CD4-positive, alpha-beta T cell (primary cell): ENCODE measurements at regions not wholly inside any gene's neighbourhood (a gene's known extent, or its start where the extent isn't known, plus 50 kb on each side); places are given as distances from the start of the nearest gene placed in this dataset.

ENCODE experiments used
- ATAC-seq: fragments of 200-7000 bp; cut with Tn5 transposase; one replicate; pipeline ENCODE4 v1.10.0; 2022; ENCODE audit warnings: mild to moderate bottlenecking; ENCODE audit not compliant: poor library complexity
- CTCF ChIA-PET: fragments of 350-600 bp; sonication (Branson Sonifier 250); formaldehyde crosslinking; loops from one replicate; lab custom pipeline; 2021; ENCODE audit warnings: antibody characterized with exemption, inconsistent platforms; lab: Charles Lee
- POLR2A ChIA-PET: fragments of 350-600 bp; sonication (Branson Sonifier 250); formaldehyde crosslinking; loops from one replicate; lab custom pipeline; 2021; ENCODE audit warnings: antibody characterized with exemption, inconsistent platforms; lab: Charles Lee
- DNase-seq, 14 experiments: peaks; one replicate each; pipeline ENCODE4 v3.0.0-alpha.2; 2013 to 2020; ENCODE audit warnings: mixed read lengths in 2 of 14
- H3K27ac ChIP-seq, 2 donors: one replicate each; pipeline versions ENCODE4 v1.5.1 to v1.7.0; 2013; ENCODE audit warnings: low read length in 2 of 2, low read depth in 1 of 2, mild to moderate bottlenecking in 1 of 2
- H3K27me3 ChIP-seq, 2 experiments: 1 replicate in 1 of 2; 2 replicates in 1 of 2; pipeline versions ENCODE4 v1.6.1 to v1.7.0; 2013; ENCODE audit warnings: low read length in 2 of 2, control low read depth in 1 of 2, mild to moderate bottlenecking in 1 of 2, moderate library complexity in 1 of 2; ENCODE audit not compliant: insufficient read depth in 2 of 2, control insufficient read depth in 1 of 2
- H3K36me3 ChIP-seq: one replicate; pipeline ENCODE4 v1.6.1; 2013; ENCODE audit warnings: low read length, control low read depth; ENCODE audit not compliant: insufficient read depth
- H3K4me1 ChIP-seq: one replicate; pipeline ENCODE4 v1.6.1; 2013; ENCODE audit warnings: low read length, control low read depth; ENCODE audit not compliant: insufficient read depth
- H3K4me3 ChIP-seq: one replicate; pipeline ENCODE4 v1.5.1; 2013; ENCODE audit warnings: mild to moderate bottlenecking, low read length, moderate library complexity
- H3K9me3 ChIP-seq, 2 experiments: 1 replicate in 1 of 2; 2 replicates in 1 of 2; pipeline versions ENCODE4 v1.6.1 to v1.7.0; 2013; ENCODE audit warnings: low read length in 2 of 2, mild to moderate bottlenecking in 2 of 2, control low read depth in 1 of 2, moderate library complexity in 1 of 2; ENCODE audit not compliant: control insufficient read depth in 1 of 2, insufficient read depth in 1 of 2
- H3K27ac Mint-ChIP-seq: one replicate; pipeline ENCODE4 v1.8.0; 2020; ENCODE audit warnings: mixed read lengths
- H3K27me3 Mint-ChIP-seq: one replicate; pipeline ENCODE4 v1.8.0; 2021; ENCODE audit warnings: mixed read lengths
- H3K36me3 Mint-ChIP-seq: one replicate; pipeline ENCODE4 v1.8.0; 2021; ENCODE audit warnings: low read depth, mixed read lengths
- H3K4me1 Mint-ChIP-seq: one replicate; pipeline ENCODE4 v1.8.0; 2021; ENCODE audit warnings: low read depth, mixed read lengths
- H3K4me3 Mint-ChIP-seq: one replicate; pipeline ENCODE4 v1.8.0; 2020; ENCODE audit warnings: mild to moderate bottlenecking, mixed read lengths
- H3K9me3 Mint-ChIP-seq: one replicate; pipeline ENCODE4 v1.8.0; 2020; ENCODE audit warnings: mixed read lengths
- CTCF ChIP-seq: fragments of 200-600 bp; IDR thresholded peaks from one replicate; pipeline ENCODE4 v1.8.0; 2022; ENCODE audit warnings: antibody characterized with exemption, mild to moderate bottlenecking
- intact Hi-C, 2 experiments: fragments of 100-400 bp; cut with DNase I in 1 of 2; cut with micrococcal nuclease in 1 of 2; formaldehyde crosslinking; loops; one replicate each; pipeline versions ENCODE4 v1.15.1 to v1.9.0; 2023 to 2025; cut with DNase I, micrococcal nuclease

GRCh38 chr13:53188120-53188519 is 159.5 kb downstream of the OLFM4 start:
- H3K4me3 ChIP-seq, result no peak overlapping the region
- H3K27me3 ChIP-seq, result no peaks in the 10 kb centered on the region
- intact Hi-C loops, result no loop called here
- CTCF ChIA-PET, result no interaction called here
- Mint-ChIP-seq H3K27ac (no peak overlapping the region), H3K9me3 (no peaks in the 10 kb centered on the region), H3K27me3 (no peaks in the 10 kb centered on the region), H3K36me3 (no peaks in the 10 kb centered on the region), H3K4me3 (no peak overlapping the region), H3K4me1 (no peaks in the 10 kb centered on the region)
- no peak for TF ChIP-seq CTCF
- H3K27ac ChIP-seq, result no peak overlapping the region
- POLR2A ChIA-PET, result no interaction called here
- no peaks in the 10 kb centered on the region for H3K36me3 ChIP-seq
- peaks cover 0 to 3% of the 10 kb centered on the region in 2 experiments for H3K9me3 ChIP-seq
- no peaks in the 10 kb centered on the region for H3K4me1 ChIP-seq
- ATAC-seq, result no peak
- no peak for DNase-seq

- Histone ChIP-seq H3K27ac (no peak overlapping the region), H3K9me3 (no peaks in the 10 kb centered on the region), H3K4me3 (no peak overlapping the region), H3K36me3 (no peaks in the 10 kb centered on the region), H3K27me3 (no peaks in the 10 kb centered on the region), H3K4me1 (no peaks in the 10 kb centered on the region)
- Mint-ChIP-seq H3K4me3 (no peak overlapping the region), H3K9me3 (no peaks in the 10 kb centered on the region), H3K4me1 (no peaks in the 10 kb centered on the region), H3K27me3 (no peaks in the 10 kb centered on the region), H3K27ac (no peak overlapping the region), H3K36me3 (no peaks in the 10 kb centered on the region)
- intact Hi-C loops, result no loop called here
- no peak for TF ChIP-seq CTCF
- CTCF ChIA-PET, result no interaction called here
- DNase-seq, result no peak
- ATAC-seq, result no peak
- POLR2A ChIA-PET, result no interaction called here
These were observed 160.5 kb downstream of the OLFM4 start for GRCh38 chr13:53189162-53189561.

GRCh38 chr13:53191091-53191490 is 162.5 kb downstream of the OLFM4 start:
- no peaks in the 10 kb centered on the region for H3K9me3 ChIP-seq
- DNase-seq (no peak), ATAC-seq (no peak)
- no peak overlapping the region for H3K4me3 ChIP-seq
- Mint-ChIP-seq H3K9me3 (no peaks in the 10 kb centered on the region), H3K4me1 (no peaks in the 10 kb centered on the region), H3K27ac (no peak overlapping the region), H3K4me3 (no peak overlapping the region), H3K27me3 (no peaks in the 10 kb centered on the region), H3K36me3 (no peaks in the 10 kb centered on the region)
- ChIA-PET POLR2A (no interaction called here), CTCF (interaction anchor here (0.6 kb wide), 1 partner anchor 1460 kb away, joined by 4 read pairs; no protein-coding TSS in a partner anchor)
- no peak for TF ChIP-seq CTCF
- H3K36me3 ChIP-seq, result no peaks in the 10 kb centered on the region
- no peak overlapping the region for H3K27ac ChIP-seq
- intact Hi-C loops, result no loop called here
- no peaks in the 10 kb centered on the region for H3K27me3 ChIP-seq
- H3K4me1 ChIP-seq, result no peaks in the 10 kb centered on the region
